Mesothelial cell of epicardium (in vitro differentiated cells): ENCODE measurements at regions not wholly inside any gene's neighbourhood (a gene's known extent, or its start where the extent isn't known, plus 50 kb on each side); places are given as distances from the start of the nearest gene placed in this dataset.

Experiments used
- DNase-seq, 2 experiments: peaks; one replicate each; pipeline ENCODE4 v3.0.0; 2021; ENCODE audit warnings: low spot score in 2 of 2; ENCODE audit not compliant: unreplicated experiment in 2 of 2
- H3K27ac Mint-ChIP-seq: 2 replicates; pipeline ENCODE4 v1.8.0; 2021; ENCODE audit warnings: mixed read lengths
- H3K27me3 Mint-ChIP-seq: 2 replicates; pipeline ENCODE4 v1.8.0; 2021; ENCODE audit warnings: low read depth, mixed read lengths
- H3K36me3 Mint-ChIP-seq: 2 replicates; pipeline ENCODE4 v1.8.0; 2021; ENCODE audit warnings: mixed read lengths
- H3K4me1 Mint-ChIP-seq: 2 replicates; pipeline ENCODE4 v1.8.0; 2021; ENCODE audit warnings: mixed read lengths
- H3K4me3 Mint-ChIP-seq: 2 replicates; pipeline ENCODE4 v1.8.0; 2021; ENCODE audit warnings: mild to moderate bottlenecking, moderate library complexity, mixed read lengths
- H3K9me3 Mint-ChIP-seq: 2 replicates; pipeline ENCODE4 v1.8.0; 2021; ENCODE audit warnings: mixed read lengths
- TF ChIP-seq, protein P1 (sequence below): fragments of 200-600 bp; sonication (generic); IDR thresholded peaks from one replicate; pipeline ENCODE4 v1.5.0; 2021; ENCODE audit warnings: antibody characterized with exemption; ENCODE audit not compliant: unreplicated experiment

DNA sequence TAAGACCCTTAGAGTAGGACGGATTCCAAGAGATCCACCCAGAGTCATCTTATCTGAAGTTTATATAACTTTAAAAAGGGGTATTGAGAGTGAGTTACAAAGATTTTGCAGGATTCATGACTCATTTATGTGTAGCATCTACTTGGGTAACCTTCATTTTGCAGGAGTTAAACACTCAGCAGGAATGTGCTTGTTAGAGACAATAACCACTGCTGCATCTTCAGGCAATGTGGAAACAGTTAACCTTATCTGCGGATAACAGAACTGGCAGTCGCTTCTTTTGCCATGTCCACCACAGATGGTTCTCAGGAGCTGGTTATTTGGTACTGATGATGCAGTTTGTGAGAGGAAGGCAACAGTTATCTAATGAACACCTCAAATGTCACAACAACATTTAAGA lies 417.9 kb upstream of the DDI1 start:
- TF ChIP-seq, protein P1, sequence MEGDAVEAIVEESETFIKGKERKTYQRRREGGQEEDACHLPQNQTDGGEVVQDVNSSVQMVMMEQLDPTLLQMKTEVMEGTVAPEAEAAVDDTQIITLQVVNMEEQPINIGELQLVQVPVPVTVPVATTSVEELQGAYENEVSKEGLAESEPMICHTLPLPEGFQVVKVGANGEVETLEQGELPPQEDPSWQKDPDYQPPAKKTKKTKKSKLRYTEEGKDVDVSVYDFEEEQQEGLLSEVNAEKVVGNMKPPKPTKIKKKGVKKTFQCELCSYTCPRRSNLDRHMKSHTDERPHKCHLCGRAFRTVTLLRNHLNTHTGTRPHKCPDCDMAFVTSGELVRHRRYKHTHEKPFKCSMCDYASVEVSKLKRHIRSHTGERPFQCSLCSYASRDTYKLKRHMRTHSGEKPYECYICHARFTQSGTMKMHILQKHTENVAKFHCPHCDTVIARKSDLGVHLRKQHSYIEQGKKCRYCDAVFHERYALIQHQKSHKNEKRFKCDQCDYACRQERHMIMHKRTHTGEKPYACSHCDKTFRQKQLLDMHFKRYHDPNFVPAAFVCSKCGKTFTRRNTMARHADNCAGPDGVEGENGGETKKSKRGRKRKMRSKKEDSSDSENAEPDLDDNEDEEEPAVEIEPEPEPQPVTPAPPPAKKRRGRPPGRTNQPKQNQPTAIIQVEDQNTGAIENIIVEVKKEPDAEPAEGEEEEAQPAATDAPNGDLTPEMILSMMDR: no peak
- no peak for DNase-seq
- Mint-ChIP-seq H3K4me3 (no peak overlapping the region), H3K36me3 (no peaks in the 10 kb centered on the region), H3K27me3 (no peaks in the 10 kb centered on the region), H3K27ac (no peak overlapping the region), H3K9me3 (peaks cover 15% of the 10 kb centered on the region), H3K4me1 (peaks cover 12% of the 10 kb centered on the region)

DNA sequence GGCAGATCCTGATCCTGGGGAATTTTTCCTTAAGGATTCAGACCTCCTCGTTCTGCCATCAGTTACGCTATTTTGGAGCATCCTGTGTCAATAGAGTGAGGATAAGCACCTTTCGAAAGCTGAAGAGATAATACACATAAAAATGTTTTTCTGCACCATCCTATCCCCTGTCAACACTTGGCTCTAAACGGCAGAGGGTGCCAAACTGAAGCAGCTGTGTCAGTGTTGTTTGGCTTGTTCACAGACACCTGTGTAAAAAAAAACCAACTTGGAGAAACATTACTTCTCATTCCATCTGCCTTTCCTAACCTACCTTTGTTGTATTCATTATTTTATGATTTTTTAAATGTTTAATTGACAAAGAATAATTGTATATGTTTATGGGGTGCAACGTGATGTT lies 417.0 kb upstream of the DDI1 start:
- no peak for DNase-seq
- no peak overlapping the region for H3K27ac Mint-ChIP-seq
- H3K36me3 Mint-ChIP-seq: no peaks in the 10 kb centered on the region
- TF ChIP-seq, protein P1: no peak
- H3K4me3 Mint-ChIP-seq: no peak overlapping the region
- H3K27me3 Mint-ChIP-seq: no peaks in the 10 kb centered on the region
- H3K4me1 Mint-ChIP-seq: peaks cover 12% of the 10 kb centered on the region
- H3K9me3 Mint-ChIP-seq: peaks cover 7% of the 10 kb centered on the region

DNA sequence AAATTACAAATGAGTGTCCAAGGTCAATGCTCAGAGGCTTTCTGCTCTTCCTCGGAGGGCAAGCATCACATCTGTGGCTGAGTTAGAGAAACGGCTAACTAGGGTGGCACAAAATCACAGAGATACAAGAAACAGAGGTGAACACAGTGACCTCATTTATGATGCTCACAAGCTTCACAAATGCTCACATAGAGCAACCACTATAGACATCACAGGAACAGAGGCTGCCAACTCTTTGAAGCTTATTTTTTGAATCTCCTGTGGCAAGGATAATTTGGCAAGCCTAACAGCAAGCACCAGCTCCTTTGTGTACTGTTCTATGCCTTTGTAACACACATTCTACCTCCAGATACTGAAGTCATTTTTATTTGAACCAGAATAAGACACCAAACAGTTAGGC lies 416.5 kb upstream of the DDI1 start:
- H3K4me1 Mint-ChIP-seq: peaks cover 12% of the 10 kb centered on the region
- DNase-seq: no peak
- H3K4me3 Mint-ChIP-seq: no peak overlapping the region
- TF ChIP-seq, protein P1: no peak
- H3K27me3 Mint-ChIP-seq: no peaks in the 10 kb centered on the region
- no peaks in the 10 kb centered on the region for H3K36me3 Mint-ChIP-seq
- H3K9me3 Mint-ChIP-seq: peaks cover 6% of the 10 kb centered on the region
- H3K27ac Mint-ChIP-seq: no peak overlapping the region

DNA sequence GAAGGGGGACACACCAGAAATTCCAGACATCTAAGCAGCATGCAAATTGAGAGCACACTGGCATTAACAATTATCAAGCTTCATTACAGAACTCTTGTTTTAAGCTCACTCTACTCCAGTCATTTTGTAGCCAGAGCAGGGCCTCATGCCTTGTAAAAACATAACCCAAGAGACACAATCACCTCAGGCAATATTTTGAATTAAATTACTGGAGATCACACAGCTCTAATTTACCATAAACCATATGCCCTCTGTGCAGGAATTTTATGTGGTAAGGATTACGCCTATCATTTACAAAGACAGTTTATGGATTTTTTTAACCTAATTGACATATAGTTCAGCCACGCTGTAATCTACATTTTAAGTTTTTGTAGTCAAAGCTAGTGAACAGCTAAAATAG lies 414.1 kb upstream of the DDI1 start:
- no peaks in the 10 kb centered on the region for H3K27me3 Mint-ChIP-seq
- H3K9me3 Mint-ChIP-seq: no peaks in the 10 kb centered on the region
- TF ChIP-seq, protein P1: no peak
- no peak overlapping the region for H3K4me3 Mint-ChIP-seq
- H3K27ac Mint-ChIP-seq: no peak overlapping the region
- H3K36me3 Mint-ChIP-seq: no peaks in the 10 kb centered on the region
- DNase-seq: no peak
- peaks cover 12% of the 10 kb centered on the region for H3K4me1 Mint-ChIP-seq

DNA sequence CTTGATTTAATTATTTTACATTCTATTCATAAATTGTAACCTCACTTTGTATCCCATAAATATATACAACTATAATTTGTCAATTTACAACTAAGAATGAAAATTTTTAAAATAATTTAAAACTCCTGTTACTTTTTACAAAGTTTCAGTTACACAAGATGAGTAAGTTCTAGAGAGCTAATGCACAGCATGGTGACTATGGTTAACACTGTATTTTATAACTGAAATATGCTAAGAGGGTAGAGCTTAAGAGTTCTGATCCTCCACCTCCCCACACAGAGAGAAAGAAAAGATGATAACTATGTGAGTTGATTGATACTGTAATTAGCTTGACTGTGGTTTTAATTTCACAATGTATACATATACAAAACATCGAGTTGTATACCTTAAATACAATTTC lies 412.5 kb upstream of the DDI1 start:
- DNase-seq: no peak
- no peaks in the 10 kb centered on the region for H3K36me3 Mint-ChIP-seq
- H3K27ac Mint-ChIP-seq: no peak overlapping the region
- peaks cover 18% of the 10 kb centered on the region for H3K4me1 Mint-ChIP-seq
- H3K4me3 Mint-ChIP-seq: no peak overlapping the region
- no peaks in the 10 kb centered on the region for H3K27me3 Mint-ChIP-seq
- H3K9me3 Mint-ChIP-seq: peaks cover 3% of the 10 kb centered on the region
- TF ChIP-seq, protein P1: no peak
